GM12873 (cell line): ENCODE measurements at regions not wholly inside any gene's neighbourhood (a gene's known extent, or its start where the extent isn't known, plus 50 kb on each side); places are given as distances from the start of the nearest gene placed in this dataset.

Experiments
- CTCF ChIP-seq: IDR thresholded peaks from 2 replicates; pipeline ENCODE4 v1.5.1; 2012; ENCODE audit warnings: low read depth, mild to moderate bottlenecking, moderate library complexity, low read length, control low read depth; ENCODE audit not compliant: insufficient read depth; ENCODE audit errors: missing control alignments

GRCh38 chr13:31629085-31629780, 110.1 kb upstream of the RXFP2 start:
- TF ChIP-seq CTCF, result no peak

GRCh38 chr13:31631071-31631470, 108.3 kb upstream of the RXFP2 start:
- no peak for TF ChIP-seq CTCF

- no peak for TF ChIP-seq CTCF
Observed at GRCh38 chr13:31631746-31632145, 107.6 kb upstream of the RXFP2 start.

- no peak for TF ChIP-seq CTCF
Observed at GRCh38 chr13:31638577-31638976, 100.7 kb upstream of the RXFP2 start.

GRCh38 chr13:31639443-31640163, 99.7 kb upstream of the RXFP2 start:
- no peak for TF ChIP-seq CTCF

- TF ChIP-seq CTCF, result no peak
Observed at GRCh38 chr13:31649766-31650165, 89.6 kb upstream of the RXFP2 start.

GRCh38 chr13:31653730-31654129, 85.6 kb upstream of the RXFP2 start:
- no peak for TF ChIP-seq CTCF
